Body of pancreas (tissue), 4 donors: ENCODE measurements at regions not wholly inside any gene's neighbourhood (a gene's known extent, or its start where the extent isn't known, plus 50 kb on each side); places are given as distances from the start of the nearest gene placed in this dataset.

Experiments
- POLR2A ChIP-seq, 3 donors: fragments of 450-650 bp; IDR thresholded peaks; one replicate each; pipeline ENCODE4 v1.6.1; 2016; ENCODE audit warnings: antibody characterized with exemption in 3 of 3, mild to moderate bottlenecking in 2 of 3
- TF ChIP-seq, protein P1 (sequence below), 7 experiments: fragments of 450-650 bp in 4 of 7; fragments of 200-600 bp in 3 of 7; sonication (generic) in 3 of 7; IDR thresholded peaks; one replicate each; pipeline ENCODE4 v1.5.1; 2016 to 2019; ENCODE audit warnings: antibody characterized with exemption in 7 of 7

DNA sequence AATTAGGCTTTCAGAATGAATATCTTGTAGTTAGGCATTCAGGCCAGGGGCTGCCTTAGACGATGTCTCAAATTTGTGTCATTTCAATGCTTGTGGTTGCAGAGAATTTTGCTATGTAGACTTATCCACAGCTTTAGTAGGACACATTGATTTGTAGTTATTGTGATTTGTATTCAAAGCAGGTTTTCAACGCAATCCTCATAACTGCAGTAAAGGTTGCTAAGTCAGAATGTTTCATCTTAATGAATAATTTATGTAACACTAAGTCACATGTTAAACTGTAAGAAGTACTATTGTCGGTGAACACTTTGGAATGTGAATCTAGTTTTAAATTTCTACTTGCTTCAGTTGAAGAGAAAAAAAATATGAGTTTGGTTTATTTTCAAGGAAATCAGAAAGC is 1117.2 kb upstream of the SPRY2 start:
- TF ChIP-seq, protein P1, sequence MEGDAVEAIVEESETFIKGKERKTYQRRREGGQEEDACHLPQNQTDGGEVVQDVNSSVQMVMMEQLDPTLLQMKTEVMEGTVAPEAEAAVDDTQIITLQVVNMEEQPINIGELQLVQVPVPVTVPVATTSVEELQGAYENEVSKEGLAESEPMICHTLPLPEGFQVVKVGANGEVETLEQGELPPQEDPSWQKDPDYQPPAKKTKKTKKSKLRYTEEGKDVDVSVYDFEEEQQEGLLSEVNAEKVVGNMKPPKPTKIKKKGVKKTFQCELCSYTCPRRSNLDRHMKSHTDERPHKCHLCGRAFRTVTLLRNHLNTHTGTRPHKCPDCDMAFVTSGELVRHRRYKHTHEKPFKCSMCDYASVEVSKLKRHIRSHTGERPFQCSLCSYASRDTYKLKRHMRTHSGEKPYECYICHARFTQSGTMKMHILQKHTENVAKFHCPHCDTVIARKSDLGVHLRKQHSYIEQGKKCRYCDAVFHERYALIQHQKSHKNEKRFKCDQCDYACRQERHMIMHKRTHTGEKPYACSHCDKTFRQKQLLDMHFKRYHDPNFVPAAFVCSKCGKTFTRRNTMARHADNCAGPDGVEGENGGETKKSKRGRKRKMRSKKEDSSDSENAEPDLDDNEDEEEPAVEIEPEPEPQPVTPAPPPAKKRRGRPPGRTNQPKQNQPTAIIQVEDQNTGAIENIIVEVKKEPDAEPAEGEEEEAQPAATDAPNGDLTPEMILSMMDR (IDR thresholded peaks at IDR 0.05), result no peak
- no peak for TF ChIP-seq POLR2A (IDR thresholded peaks at IDR 0.05)
